Neural progenitor cell (in vitro differentiated cells): ENCODE measurements at regions not wholly inside any gene's neighbourhood (a gene's known extent, or its start where the extent isn't known, plus 50 kb on each side); places are given as distances from the start of the nearest gene placed in this dataset.

Source experiments
- EZH2 ChIP-seq: fragments of 200-600 bp; sonication (generic); IDR thresholded peaks from 2 replicates; pipeline ENCODE4 v1.6.1; 2017; ENCODE audit warnings: antibody characterized with exemption, mild to moderate bottlenecking, moderate library complexity
- TF ChIP-seq, protein P1 (sequence below): fragments of 200-600 bp; sonication (generic); IDR thresholded peaks from 2 replicates; pipeline ENCODE4 v1.5.1; 2017; ENCODE audit warnings: antibody characterized with exemption, mild to moderate bottlenecking

DNA sequence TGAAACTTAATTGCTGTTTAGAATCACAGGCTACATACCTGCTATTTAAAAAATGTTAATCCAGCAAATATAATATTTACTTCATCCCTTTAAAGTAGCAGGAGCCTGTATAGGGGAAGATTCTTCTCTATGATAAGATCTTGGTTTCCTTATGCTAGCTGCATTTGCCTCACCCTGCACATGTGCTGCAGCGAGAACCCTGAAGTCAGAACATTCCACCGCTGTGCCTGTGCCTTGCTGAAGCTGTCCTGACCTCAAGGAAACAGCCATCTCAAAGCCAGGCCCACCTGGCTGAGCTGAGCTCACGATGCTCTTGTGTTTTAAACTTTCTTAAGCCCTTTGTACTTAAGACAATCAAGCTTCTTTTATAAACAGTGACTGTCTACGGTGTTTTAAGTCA, 355.0 kb upstream of the PCDH20 start:
- TF ChIP-seq EZH2, result no peak
- TF ChIP-seq, protein P1, sequence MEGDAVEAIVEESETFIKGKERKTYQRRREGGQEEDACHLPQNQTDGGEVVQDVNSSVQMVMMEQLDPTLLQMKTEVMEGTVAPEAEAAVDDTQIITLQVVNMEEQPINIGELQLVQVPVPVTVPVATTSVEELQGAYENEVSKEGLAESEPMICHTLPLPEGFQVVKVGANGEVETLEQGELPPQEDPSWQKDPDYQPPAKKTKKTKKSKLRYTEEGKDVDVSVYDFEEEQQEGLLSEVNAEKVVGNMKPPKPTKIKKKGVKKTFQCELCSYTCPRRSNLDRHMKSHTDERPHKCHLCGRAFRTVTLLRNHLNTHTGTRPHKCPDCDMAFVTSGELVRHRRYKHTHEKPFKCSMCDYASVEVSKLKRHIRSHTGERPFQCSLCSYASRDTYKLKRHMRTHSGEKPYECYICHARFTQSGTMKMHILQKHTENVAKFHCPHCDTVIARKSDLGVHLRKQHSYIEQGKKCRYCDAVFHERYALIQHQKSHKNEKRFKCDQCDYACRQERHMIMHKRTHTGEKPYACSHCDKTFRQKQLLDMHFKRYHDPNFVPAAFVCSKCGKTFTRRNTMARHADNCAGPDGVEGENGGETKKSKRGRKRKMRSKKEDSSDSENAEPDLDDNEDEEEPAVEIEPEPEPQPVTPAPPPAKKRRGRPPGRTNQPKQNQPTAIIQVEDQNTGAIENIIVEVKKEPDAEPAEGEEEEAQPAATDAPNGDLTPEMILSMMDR, result no peak
